GM12878 (cell line): ENCODE measurements at regions not wholly inside any gene's neighbourhood (a gene's known extent, or its start where the extent isn't known, plus 50 kb on each side); places are given as distances from the start of the nearest gene placed in this dataset.

Experiments
- ATAC-seq: fragments of 200-7000 bp; cut with Tn5 transposase; 3 replicates; pipeline ENCODE4 v1.9.1; 2020; ENCODE audit warnings: mild to moderate bottlenecking, moderate library complexity
- BruUV-seq: library from RNA; stranded (reverse); fragments of 400-500 nt; replicated peaks from 2 replicates; lab custom pipeline; 2021; lab: Mats Ljungman, UMichigan
- CTCF ChIA-PET: fragments of 300-600 bp; sonication (Branson Sonifier 250); formaldehyde crosslinking; extraction: SDS; loops from one replicate; lab custom pipeline; 2021; ENCODE audit warnings: inconsistent platforms; lab: Yijun Ruan, JAX
- POLR2A ChIA-PET: fragments of 350-600 bp; formaldehyde crosslinking; extraction: SDS; loops from one replicate; lab custom pipeline; 2021; ENCODE audit warnings: inconsistent platforms; lab: Charles Lee
- RAD21 ChIA-PET: fragments of 300-600 bp; sonication (Branson Sonifier 250); formaldehyde crosslinking; loops from one replicate; lab custom pipeline; 2023; ENCODE audit warnings: antibody characterized with exemption; ENCODE audit not compliant: unreplicated experiment; lab: Charles Lee
- SMC1A ChIA-PET: fragments of 300-600 bp; sonication (Branson Sonifier 250); formaldehyde crosslinking; loops from one replicate; lab custom pipeline; 2023; ENCODE audit not compliant: unreplicated experiment, uncharacterized antibody; lab: Charles Lee
- DNase-seq: peaks from one replicate; pipeline ENCODE4 v3.0.0-alpha.2; 2011; ENCODE audit warnings: low read depth, low spot score
- FAIRE-seq: peaks from 3 replicates; lab custom pipeline; 2011; peaks lifted over from hg19 to GRCh38; lab: Jason Lieb, UNC
- H2AFZ ChIP-seq: 2 replicates; pipeline ENCODE4 v1.6.0; 2011; ENCODE audit warnings: low read depth, low read length, control low read depth; ENCODE audit not compliant: control insufficient read depth
- H3K27ac ChIP-seq: 2 replicates; pipeline ENCODE4 v1.5.1; 2011; ENCODE audit warnings: control low read depth; ENCODE audit not compliant: control insufficient read depth, insufficient read depth
- H3K27me3 ChIP-seq, 2 experiments: replicated peaks in 1 of 2; 2 replicates each; pipeline versions ENCODE4 v1.6.0 to v1.6.1; 2011; ENCODE audit warnings: low read length in 1 of 2; ENCODE audit not compliant: control insufficient read depth in 2 of 2, insufficient read depth in 2 of 2
- H3K36me3 ChIP-seq, 2 experiments: 2 replicates each; pipeline ENCODE4 v1.5.1; 2011; ENCODE audit warnings: low read length in 1 of 2; ENCODE audit not compliant: control insufficient read depth in 2 of 2, insufficient read depth in 2 of 2
- H3K4me1 ChIP-seq: 2 replicates; pipeline ENCODE4 v1.6.1; 2011; ENCODE audit warnings: mild to moderate bottlenecking, low read length, moderate library complexity, mixed read lengths; ENCODE audit not compliant: control insufficient read depth, insufficient read depth
- H3K4me2 ChIP-seq: 2 replicates; pipeline ENCODE4 v1.6.0; 2011; ENCODE audit warnings: control low read depth; ENCODE audit not compliant: control insufficient read depth, insufficient read depth
- H3K4me3 ChIP-seq: fragments of 200-600 bp; sonication (generic); 2 replicates; pipeline ENCODE4 v1.5.1; 2016
- H3K79me2 ChIP-seq: 2 replicates; pipeline ENCODE4 v1.6.0; 2011; ENCODE audit warnings: low read length; ENCODE audit not compliant: control insufficient read depth, insufficient read depth
- H3K9ac ChIP-seq: 2 replicates; pipeline ENCODE4 v1.8.0; 2011; ENCODE audit warnings: low read length, control low read depth, mixed read lengths; ENCODE audit not compliant: control insufficient read depth, insufficient read depth
- H3K9me3 ChIP-seq: replicated peaks from 3 replicates; pipeline ENCODE4 v1.5.1; 2011; ENCODE audit warnings: mild to moderate bottlenecking, low read length; ENCODE audit not compliant: control insufficient read depth, insufficient read depth
- H4K20me1 ChIP-seq: 2 replicates; pipeline ENCODE4 v1.6.0; 2011; ENCODE audit not compliant: control insufficient read depth, insufficient read depth
- CHD4 ChIP-seq: fragments of 200-600 bp; sonication (generic); IDR thresholded peaks from 2 replicates; pipeline ENCODE4 v1.6.1; 2016; ENCODE audit warnings: mild to moderate bottlenecking
- ELK1 ChIP-seq: IDR thresholded peaks from 2 replicates; pipeline ENCODE4 v1.6.1; 2012; ENCODE audit warnings: low read depth, low read length, improper control_type of control experiment
- ESRRA ChIP-seq: IDR thresholded peaks from 2 replicates; pipeline ENCODE4 v1.6.1; 2012; ENCODE audit warnings: mild to moderate bottlenecking, low read length, improper control_type of control experiment
- ETV6 ChIP-seq, 2 experiments: fragments of 450-650 bp in 1 of 2; IDR thresholded peaks in 1 of 2; conservative IDR thresholded peaks in 1 of 2; 2 replicates each; pipeline ENCODE4 v1.6.1; 2014; ENCODE audit warnings: antibody characterized with exemption in 1 of 2, borderline replicate concordance in 1 of 2, low read depth in 1 of 2, mild to moderate bottlenecking in 1 of 2, moderate library complexity in 1 of 2
- FOS ChIP-seq: IDR thresholded peaks from 3 replicates; pipeline ENCODE4 v1.6.1; 2011; ENCODE audit warnings: borderline replicate concordance; ENCODE audit not compliant: insufficient read length; ENCODE audit errors: extremely low read depth
- FOXK2 ChIP-seq: fragments of 450-650 bp; IDR thresholded peaks from 2 replicates; pipeline ENCODE4 v1.6.1; 2017; ENCODE audit warnings: mild to moderate bottlenecking, moderate library complexity
- GATAD2B ChIP-seq: fragments of 450-650 bp; conservative IDR thresholded peaks from 2 replicates; pipeline ENCODE4 v1.6.1; 2017; ENCODE audit warnings: low read depth, mild to moderate bottlenecking, moderate library complexity
- MYB ChIP-seq: fragments of 150-350 bp; IDR thresholded peaks from 2 replicates; pipeline ENCODE4 v1.6.1; 2014; ENCODE audit warnings: mild to moderate bottlenecking, low read depth, low read length, borderline replicate concordance
- NR2C2 ChIP-seq: IDR thresholded peaks from 2 replicates; pipeline ENCODE4 v1.6.1; 2011; ENCODE audit warnings: borderline replicate concordance, low read depth; ENCODE audit not compliant: control insufficient read depth, insufficient read length
- NR2F1 ChIP-seq: fragments of 450-650 bp; conservative IDR thresholded peaks from 2 replicates; pipeline ENCODE4 v1.6.1; 2017; ENCODE audit warnings: mild to moderate bottlenecking
- POLR2AphosphoS5 ChIP-seq: IDR thresholded peaks from 2 replicates; pipeline ENCODE4 v1.6.1; 2011; ENCODE audit warnings: mild to moderate bottlenecking, low read length, inconsistent platforms
- RB1 ChIP-seq: fragments of 450-650 bp; formaldehyde crosslinking; IDR thresholded peaks from 2 replicates; pipeline ENCODE4 v1.6.1; 2017; ENCODE audit warnings: mild to moderate bottlenecking, borderline replicate concordance
- SMAD5 ChIP-seq: IDR thresholded peaks from 2 replicates; pipeline ENCODE4 v1.6.1; 2016; ENCODE audit warnings: antibody characterized with exemption, low read depth
- STAT3 ChIP-seq: IDR thresholded peaks from 2 replicates; pipeline ENCODE4 v1.6.1; 2011; ENCODE audit warnings: low read depth, low read length, improper control_type of control experiment
- TARDBP ChIP-seq: IDR thresholded peaks from 2 replicates; pipeline ENCODE4 v1.6.1; 2016; ENCODE audit warnings: borderline replicate concordance
- ZBTB33 ChIP-seq: fragments of 450-650 bp; IDR thresholded peaks from 2 replicates; pipeline ENCODE4 v1.6.1; 2017; ENCODE audit warnings: mild to moderate bottlenecking
- WGBS: methylation state at CpG from one replicate; pipeline ENCODE4 v1.1.6; 2016; ENCODE audit warnings: low lambda C conversion rate; ENCODE audit not compliant: insufficient replicate concordance, insufficient coverage; ENCODE audit errors: missing lambda C conversion rate; 5-methylcytosine and 5-hydroxymethylcytosine counted together
- in situ Hi-C: fragments of 300-500 bp; cut with MboI; formaldehyde crosslinking; loops from 9 replicates; pipeline ENCODE4 v1.14.3; 2018; ENCODE audit warnings: mixed read lengths
- intact Hi-C: fragments of 100-400 bp; cut with micrococcal nuclease; formaldehyde crosslinking; loops from one replicate; pipeline ENCODE4 v1.14.2; 2022; ENCODE audit not compliant: unreplicated experiment
- TF ChIP-seq, protein P1 (sequence below): IDR thresholded peaks from 2 replicates; pipeline ENCODE4 v1.6.1; 2011; ENCODE audit warnings: borderline replicate concordance, low read depth, mild to moderate bottlenecking, moderate library complexity, mixed read lengths, low read length; ENCODE audit not compliant: insufficient read depth; ENCODE audit errors: extremely low read length
- TF ChIP-seq, protein P2 (sequence below): IDR thresholded peaks from 2 replicates; pipeline ENCODE4 v1.6.1; 2012; ENCODE audit warnings: low read depth, low read length, improper control_type of control experiment
- TF ChIP-seq, protein P3 (sequence below): IDR thresholded peaks from 2 replicates; pipeline ENCODE4 v1.6.1; 2011; ENCODE audit warnings: mild to moderate bottlenecking, low read depth, low read length, moderate library complexity; ENCODE audit not compliant: insufficient replicate concordance

DNA sequence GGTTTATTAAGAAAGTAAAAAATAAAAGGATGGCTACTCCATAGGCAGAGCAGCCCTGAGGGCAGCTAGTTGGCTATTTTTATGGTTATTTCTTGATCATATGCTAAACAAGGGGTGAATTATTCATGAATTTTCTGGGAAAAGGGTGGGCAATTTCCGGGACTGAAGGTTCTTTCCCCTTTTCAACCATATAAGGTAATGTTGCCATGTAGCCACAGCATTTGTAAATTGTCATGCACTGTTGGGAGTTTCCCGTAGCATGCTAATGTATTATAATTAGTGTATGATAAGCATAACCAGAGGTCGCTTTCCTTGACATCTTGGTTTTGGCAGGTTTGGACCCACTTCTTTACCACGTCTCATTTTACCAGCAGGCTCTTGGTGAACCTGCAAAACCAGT, 610.4 kb upstream of the B3GAT1 start:
- H3K4me1 ChIP-seq = no peaks in the 10 kb centered on the region
- ChIA-PET SMC1A (no interaction called here), POLR2A (no interaction called here), CTCF (no interaction called here), RAD21 (no interaction called here)
- FAIRE-seq = no peak
- no peak overlapping the region for H3K4me3 ChIP-seq
- H3K36me3 ChIP-seq = no peaks in the 10 kb centered on the region
- intact Hi-C loops = no loop called here
- no peaks in the 10 kb centered on the region for H3K9me3 ChIP-seq
- no TSS peak for BruUV-seq
- TF ChIP-seq STAT3 (no peak), FOS (no peak), CHD4 (no peak), ESRRA (no peak), ETV6 (conservative IDR thresholded peaks at IDR 0.05 in 1 of 2, IDR thresholded peaks at IDR 0.05 in 1 of 2; ENCODE audit: borderline replicate concordance in 1 of 2, low read depth in 1 of 2) (no peak), GATAD2B (no peak), POLR2AphosphoS5 (no peak), ZBTB33 (no peak), NR2F1 (no peak), RB1 (no peak), ELK1 (no peak), TARDBP (no peak), MYB (no peak), NR2C2 (no peak), FOXK2 (no peak), SMAD5 (no peak)
- TF ChIP-seq, protein P1, sequence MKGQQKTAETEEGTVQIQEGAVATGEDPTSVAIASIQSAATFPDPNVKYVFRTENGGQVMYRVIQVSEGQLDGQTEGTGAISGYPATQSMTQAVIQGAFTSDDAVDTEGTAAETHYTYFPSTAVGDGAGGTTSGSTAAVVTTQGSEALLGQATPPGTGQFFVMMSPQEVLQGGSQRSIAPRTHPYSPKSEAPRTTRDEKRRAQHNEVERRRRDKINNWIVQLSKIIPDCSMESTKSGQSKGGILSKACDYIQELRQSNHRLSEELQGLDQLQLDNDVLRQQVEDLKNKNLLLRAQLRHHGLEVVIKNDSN = no peak
- TF ChIP-seq, protein P2, sequence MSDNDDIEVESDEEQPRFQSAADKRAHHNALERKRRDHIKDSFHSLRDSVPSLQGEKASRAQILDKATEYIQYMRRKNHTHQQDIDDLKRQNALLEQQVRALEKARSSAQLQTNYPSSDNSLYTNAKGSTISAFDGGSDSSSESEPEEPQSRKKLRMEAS = no peak
- TF ChIP-seq, protein P3, sequence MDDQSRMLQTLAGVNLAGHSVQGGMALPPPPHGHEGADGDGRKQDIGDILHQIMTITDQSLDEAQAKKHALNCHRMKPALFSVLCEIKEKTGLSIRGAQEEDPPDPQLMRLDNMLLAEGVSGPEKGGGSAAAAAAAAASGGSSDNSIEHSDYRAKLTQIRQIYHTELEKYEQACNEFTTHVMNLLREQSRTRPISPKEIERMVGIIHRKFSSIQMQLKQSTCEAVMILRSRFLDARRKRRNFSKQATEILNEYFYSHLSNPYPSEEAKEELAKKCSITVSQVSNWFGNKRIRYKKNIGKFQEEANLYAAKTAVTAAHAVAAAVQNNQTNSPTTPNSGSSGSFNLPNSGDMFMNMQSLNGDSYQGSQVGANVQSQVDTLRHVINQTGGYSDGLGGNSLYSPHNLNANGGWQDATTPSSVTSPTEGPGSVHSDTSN = no peak
- H3K9ac ChIP-seq = no peak overlapping the region
- 2% methylated on average over 4 of the region's 4 CpGs for WGBS
- no peaks in the 10 kb centered on the region for H4K20me1 ChIP-seq
- H3K79me2 ChIP-seq = no peaks in the 10 kb centered on the region
- ATAC-seq = no peak
- no peak for DNase-seq
- H3K27ac ChIP-seq = no peak overlapping the region
- no peaks in the 10 kb centered on the region for H3K27me3 ChIP-seq
- in situ Hi-C loops = no loop called here
- no peak overlapping the region for H2AFZ ChIP-seq
- H3K4me2 ChIP-seq = no peak overlapping the region
